K562 (cell line): ENCODE measurements at regions not wholly inside any gene's neighbourhood (a gene's known extent, or its start where the extent isn't known, plus 50 kb on each side); places are given as distances from the start of the nearest gene placed in this dataset.

Experiments
- ATAC-seq: fragments of 200-7000 bp; cut with Tn5 transposase; 3 replicates; pipeline ENCODE4 v1.9.1; 2020; ENCODE audit warnings: moderate library complexity
- BruUV-seq: library from RNA; stranded (reverse); fragments of 400-500 nt; replicated peaks from 2 replicates; lab custom pipeline; 2021; lab: Mats Ljungman, UMichigan
- CTCF ChIA-PET: fragments of 300-600 bp; formaldehyde crosslinking; extraction: SDS; loops from one replicate; lab custom pipeline; 2021; ENCODE audit warnings: low intra/inter-chr PET ratio; lab: Yijun Ruan, JAX
- POLR2A ChIA-PET: fragments of 300-600, 350-650 bp; sonication (Branson Sonifier 250); formaldehyde crosslinking; extraction: SDS; loops from one replicate; lab custom pipeline; 2021; ENCODE audit warnings: antibody characterized with exemption, inconsistent platforms; lab: Yijun Ruan, JAX
- DNase-seq, 4 experiments: peaks; one replicate each; pipeline versions ENCODE4 v3.0.0 to v3.0.0-alpha.2; 2011 to 2018; ENCODE audit warnings: low spot score in 3 of 4, mixed read lengths in 3 of 4; ENCODE audit errors: extremely low read depth in 1 of 4
- FAIRE-seq: peaks from 2 replicates; lab custom pipeline; 2011; peaks lifted over from hg19 to GRCh38; lab: Jason Lieb, UNC
- H2AFZ ChIP-seq: 2 replicates; pipeline ENCODE4 v1.6.0; 2011; ENCODE audit warnings: low read depth, low read length, control low read depth, inconsistent platforms
- H3K27ac ChIP-seq: fragments of 200-600 bp; 3 replicates; pipeline ENCODE4 v1.8.0; 2011; ENCODE audit warnings: low read depth, mild to moderate bottlenecking, control low read depth, inconsistent platforms, low read length, moderate library complexity, mixed read lengths; ENCODE audit errors: extremely low read depth
- H3K27me3 ChIP-seq, 2 experiments: fragments of 300-600 bp in 1 of 2; 2 replicates in 1 of 2; 3 replicates in 1 of 2; pipeline versions ENCODE4 v1.6.0 to v1.8.0; 2011; ENCODE audit warnings: inconsistent platforms in 2 of 2, low read length in 2 of 2, mild to moderate bottlenecking in 1 of 2, mixed read lengths in 1 of 2, moderate library complexity in 1 of 2; ENCODE audit not compliant: control insufficient read depth in 2 of 2, insufficient read depth in 2 of 2
- H3K36me3 ChIP-seq: fragments of 300-600 bp; 3 replicates; pipeline ENCODE4 v1.8.0; 2011; ENCODE audit warnings: mild to moderate bottlenecking, low read length, inconsistent platforms; ENCODE audit not compliant: control insufficient read depth, insufficient read depth
- H3K4me1 ChIP-seq, 2 experiments: fragments of 200-600 bp in 1 of 2; replicated peaks in 1 of 2; 2 replicates in 1 of 2; 3 replicates in 1 of 2; pipeline versions ENCODE4 v1.5.1 to v1.8.0; 2011; ENCODE audit warnings: inconsistent platforms in 2 of 2, low read length in 2 of 2, mild to moderate bottlenecking in 1 of 2, mixed read lengths in 1 of 2, moderate library complexity in 1 of 2; ENCODE audit not compliant: control insufficient read depth in 2 of 2, insufficient read depth in 2 of 2
- H3K4me2 ChIP-seq: 2 replicates; pipeline ENCODE4 v1.6.1; 2011; ENCODE audit warnings: low read length, control low read depth, inconsistent platforms, mixed read lengths; ENCODE audit not compliant: insufficient read depth
- H3K4me3 ChIP-seq: fragments of 200-600 bp; sonication (generic), shearing (Covaris generic); 2 replicates; pipeline ENCODE4 v1.5.1; 2016; ENCODE audit warnings: control low read depth, inconsistent platforms
- H3K79me2 ChIP-seq: fragments of 200-600 bp; 3 replicates; pipeline ENCODE4 v1.8.0; 2011; ENCODE audit warnings: low read length, inconsistent platforms; ENCODE audit not compliant: control insufficient read depth, insufficient read depth
- H3K9ac ChIP-seq, 2 experiments: 2 replicates each; pipeline versions ENCODE4 v1.6.0 to v1.6.1; 2011; ENCODE audit warnings: low read depth in 2 of 2, low read length in 2 of 2, control low read depth in 1 of 2, inconsistent platforms in 1 of 2, mild to moderate bottlenecking in 1 of 2, mixed read lengths in 1 of 2; ENCODE audit not compliant: insufficient read depth in 1 of 2
- H3K9me1 ChIP-seq: one replicate; pipeline ENCODE4 v1.6.0; 2011; ENCODE audit warnings: inconsistent platforms, mild to moderate bottlenecking, low read length, moderate library complexity; ENCODE audit not compliant: control insufficient read depth, insufficient read depth
- H3K9me3 ChIP-seq: replicated peaks from 2 replicates; pipeline ENCODE4 v1.5.1; 2011; ENCODE audit warnings: low read depth, low read length, inconsistent platforms; ENCODE audit not compliant: control insufficient read depth, insufficient read depth
- H4K20me1 ChIP-seq: replicated peaks from 2 replicates; pipeline ENCODE4 v1.6.1; 2011; ENCODE audit warnings: low read length, inconsistent platforms, mixed read lengths; ENCODE audit not compliant: control insufficient read depth, insufficient read depth
- BHLHE40 ChIP-seq: IDR thresholded peaks from 2 replicates; pipeline ENCODE4 v1.6.1; 2011; ENCODE audit warnings: low read length, improper control_type of control experiment
- PRDM10 ChIP-seq: fragments of 450-650 bp; IDR thresholded peaks from 2 replicates; pipeline ENCODE4 v1.6.1; 2018; ENCODE audit not compliant: partially characterized antibody
- WGBS: fragments of 100-300 bp; shearing (Covaris generic); methylation state at CpG from one replicate; pipeline ENCODE4 v1.1.6; 2016; ENCODE audit warnings: low coverage, mixed read lengths; ENCODE audit not compliant: insufficient coverage; ENCODE audit errors: missing lambda C conversion rate; 5-methylcytosine and 5-hydroxymethylcytosine counted together
- in situ Hi-C: fragments of 300-500 bp; cut with MboI; formaldehyde crosslinking; loops from 4 replicates; pipeline ENCODE4 v1.15.0; 2018; ENCODE audit warnings: inconsistent platforms, mixed read lengths
- intact Hi-C: fragments of 100-400 bp; cut with micrococcal nuclease; formaldehyde crosslinking; loops from 2 replicates; pipeline ENCODE4 v1.14.2; 2022

GRCh38 chr1:47643306-47644211, 205.7 kb downstream of the FOXD2 start:
- intact Hi-C loops (no loop called here), in situ Hi-C loops (no loop called here)
- BruUV-seq = no TSS peak
- H3K79me2 ChIP-seq = no peaks in the 10 kb centered on the region
- no peaks in the 10 kb centered on the region for H3K36me3 ChIP-seq
- H3K9me1 ChIP-seq = no peaks in the 10 kb centered on the region
- no peak for DNase-seq
- no peak for TF ChIP-seq BHLHE40
- TF ChIP-seq PRDM10 = peak; percentile 39
- ChIA-PET CTCF (no interaction called here), POLR2A (interaction anchor here (1.2 to 1.3 kb wide), 2 partner anchors 10 to 16 kb away, joined by 3 to 4 read pairs; no protein-coding TSS in a partner anchor)
- peaks cover 5 to 60% of the 10 kb centered on the region in 2 experiments for H3K27me3 ChIP-seq
- no peak overlapping the region for H3K4me3 ChIP-seq
- no peak for FAIRE-seq
- peaks cover 8% of the 10 kb centered on the region; the same call in 1 of the 2 replicates for H4K20me1 ChIP-seq
- WGBS = 2% methylated on average over 20 of the region's 20 CpGs
- H3K9me3 ChIP-seq = no peaks in the 10 kb centered on the region
- H3K4me2 ChIP-seq = no peak overlapping the region
- H3K9ac ChIP-seq = no peak overlapping the region
- H2AFZ ChIP-seq = no peak overlapping the region
- no peaks in the 10 kb centered on the region for H3K4me1 ChIP-seq
- H3K27ac ChIP-seq = no peak overlapping the region
- no peak for ATAC-seq
